ENCODE measurements at regions not wholly inside any gene's neighbourhood (a gene's known extent, or its start where the extent isn't known, plus 50 kb on each side); places are given as distances from the start of the nearest gene placed in this dataset.

- TF ChIP-seq, protein P1, sequence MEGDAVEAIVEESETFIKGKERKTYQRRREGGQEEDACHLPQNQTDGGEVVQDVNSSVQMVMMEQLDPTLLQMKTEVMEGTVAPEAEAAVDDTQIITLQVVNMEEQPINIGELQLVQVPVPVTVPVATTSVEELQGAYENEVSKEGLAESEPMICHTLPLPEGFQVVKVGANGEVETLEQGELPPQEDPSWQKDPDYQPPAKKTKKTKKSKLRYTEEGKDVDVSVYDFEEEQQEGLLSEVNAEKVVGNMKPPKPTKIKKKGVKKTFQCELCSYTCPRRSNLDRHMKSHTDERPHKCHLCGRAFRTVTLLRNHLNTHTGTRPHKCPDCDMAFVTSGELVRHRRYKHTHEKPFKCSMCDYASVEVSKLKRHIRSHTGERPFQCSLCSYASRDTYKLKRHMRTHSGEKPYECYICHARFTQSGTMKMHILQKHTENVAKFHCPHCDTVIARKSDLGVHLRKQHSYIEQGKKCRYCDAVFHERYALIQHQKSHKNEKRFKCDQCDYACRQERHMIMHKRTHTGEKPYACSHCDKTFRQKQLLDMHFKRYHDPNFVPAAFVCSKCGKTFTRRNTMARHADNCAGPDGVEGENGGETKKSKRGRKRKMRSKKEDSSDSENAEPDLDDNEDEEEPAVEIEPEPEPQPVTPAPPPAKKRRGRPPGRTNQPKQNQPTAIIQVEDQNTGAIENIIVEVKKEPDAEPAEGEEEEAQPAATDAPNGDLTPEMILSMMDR (IDR thresholded peaks at IDR 0.05; ENCODE audit: low read depth, low read length), result no peak
- no peak for TF ChIP-seq EZH2phosphoT487 (IDR thresholded peaks at IDR 0.05; ENCODE audit: low read depth)
Observed at GRCh38 chr4:36494747-36495146, 213.3 kb downstream of the DTHD1 start.
